ENCODE measurements at regions not wholly inside any gene's neighbourhood (a gene's known extent, or its start where the extent isn't known, plus 50 kb on each side); places are given as distances from the start of the nearest gene placed in this dataset.

DNA sequence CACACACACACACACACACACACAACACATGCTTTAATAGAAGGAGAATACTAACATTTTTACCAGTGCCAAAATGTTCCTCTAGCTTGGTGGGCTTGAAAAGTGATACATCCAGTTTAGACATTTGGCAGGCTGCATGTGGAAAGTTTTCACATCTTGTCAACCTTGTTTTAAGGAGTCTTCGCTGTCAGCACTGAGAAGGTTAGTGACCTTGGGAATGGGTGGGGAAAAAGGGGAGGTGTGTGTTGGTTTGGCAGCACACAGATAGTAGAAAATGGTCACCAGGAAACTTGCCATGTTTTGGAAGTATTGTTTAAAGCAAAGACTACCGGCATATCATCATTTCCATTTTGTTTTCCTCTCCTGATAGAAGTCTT is 346.5 kb upstream of the ADAMTSL1 start:
- Histone ChIP-seq H3K9ac (ENCODE audit: extremely low read depth, insufficient read length, low read length) (no peak overlapping the region), H2AK5ac (ENCODE audit: insufficient read length, low read length) (no peak overlapping the region), H3K56ac (ENCODE audit: insufficient read length, low read depth, low read length) (no peak overlapping the region), H3K9me3 (ENCODE audit: control insufficient read depth, low read depth, low read length) (no peaks in the 10 kb centered on the region), H3K18ac (ENCODE audit: insufficient read length, low read depth, low read length) (no peak overlapping the region), H2BK15ac (ENCODE audit: low read depth, low read length) (no peak overlapping the region), H3K14ac (ENCODE audit: insufficient read depth, low read length) (no peak overlapping the region), H2BK120ac (ENCODE audit: low read depth, low read length, poor library complexity, severe bottlenecking) (no peak overlapping the region), H2BK20ac (ENCODE audit: low read depth, low read length, poor library complexity, severe bottlenecking) (no peak overlapping the region), H2BK5ac (ENCODE audit: insufficient read length, low read length) (no peak overlapping the region), H3K23me2 (ENCODE audit: insufficient read length, low read depth, low read length, poor library complexity, severe bottlenecking) (no peaks in the 10 kb centered on the region), H3K4me1 (ENCODE audit: insufficient read depth, low read length) (peaks cover 3% of the 10 kb centered on the region; the same call in 1 of the 2 replicates), H3K79me1 (ENCODE audit: insufficient read depth, low read depth, low read length, poor library complexity, severe bottlenecking) (no peaks in the 10 kb centered on the region), H4K20me1 (ENCODE audit: control insufficient read depth, insufficient read depth, insufficient read length) (no peaks in the 10 kb centered on the region), H4K5ac (ENCODE audit: insufficient read length, low read depth, low read length) (no peak overlapping the region), H3T11ph (ENCODE audit: low read length) (no peak overlapping the region), H3K4me2 (ENCODE audit: insufficient read depth, insufficient read length, low read length) (no peak overlapping the region), H4K91ac (ENCODE audit: insufficient read length, low read depth, low read length) (no peak overlapping the region), H2AFZ (ENCODE audit: low read length) (no peak overlapping the region), H4K8ac (replicated peaks; ENCODE audit: insufficient read length, low read depth, low read length) (no peak overlapping the region), H3K79me2 (ENCODE audit: insufficient read depth, low read length) (no peaks in the 10 kb centered on the region), H3K27ac (ENCODE audit: insufficient read length, low read depth, low read length) (no peak overlapping the region), H3K23ac (ENCODE audit: insufficient read length, low read depth, low read length) (no peak overlapping the region), H3K4ac (ENCODE audit: low read depth, low read length) (no peak overlapping the region), H2BK12ac (ENCODE audit: insufficient read length, low read depth, low read length) (no peak overlapping the region), H3K27me3 (ENCODE audit: insufficient read depth, low read length) (no peaks in the 10 kb centered on the region)
- no peak for DNase-seq
- no peaks in the 10 kb centered on the region; a peak in 1 of 7 replicates for H3K36me3 Mint-ChIP-seq (ENCODE audit: insufficient read depth in 1 of 3, low read depth in 3 of 3)
- peaks cover 3 to 4% of the 10 kb centered on the region in 2 experiments; a peak in 2 of 5 replicates for H3K9me3 Mint-ChIP-seq
- no CpG with 5 or more reads among the region's 2 CpGs for WGBS (ENCODE audit: extremely low coverage, insufficient read length, low lambda C conversion rate)
- no peak overlapping the region for H3K27ac Mint-ChIP-seq
- TF ChIP-seq, protein P1, sequence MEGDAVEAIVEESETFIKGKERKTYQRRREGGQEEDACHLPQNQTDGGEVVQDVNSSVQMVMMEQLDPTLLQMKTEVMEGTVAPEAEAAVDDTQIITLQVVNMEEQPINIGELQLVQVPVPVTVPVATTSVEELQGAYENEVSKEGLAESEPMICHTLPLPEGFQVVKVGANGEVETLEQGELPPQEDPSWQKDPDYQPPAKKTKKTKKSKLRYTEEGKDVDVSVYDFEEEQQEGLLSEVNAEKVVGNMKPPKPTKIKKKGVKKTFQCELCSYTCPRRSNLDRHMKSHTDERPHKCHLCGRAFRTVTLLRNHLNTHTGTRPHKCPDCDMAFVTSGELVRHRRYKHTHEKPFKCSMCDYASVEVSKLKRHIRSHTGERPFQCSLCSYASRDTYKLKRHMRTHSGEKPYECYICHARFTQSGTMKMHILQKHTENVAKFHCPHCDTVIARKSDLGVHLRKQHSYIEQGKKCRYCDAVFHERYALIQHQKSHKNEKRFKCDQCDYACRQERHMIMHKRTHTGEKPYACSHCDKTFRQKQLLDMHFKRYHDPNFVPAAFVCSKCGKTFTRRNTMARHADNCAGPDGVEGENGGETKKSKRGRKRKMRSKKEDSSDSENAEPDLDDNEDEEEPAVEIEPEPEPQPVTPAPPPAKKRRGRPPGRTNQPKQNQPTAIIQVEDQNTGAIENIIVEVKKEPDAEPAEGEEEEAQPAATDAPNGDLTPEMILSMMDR (conservative IDR thresholded peaks at IDR 0.05): no peak
- H3K4me3 Mint-ChIP-seq: no peak overlapping the region
- H3K4me1 Mint-ChIP-seq: peaks cover 8 to 9% of the 10 kb centered on the region in 2 experiments; a peak in 3 of 4 replicates
- H3K27me3 Mint-ChIP-seq (ENCODE audit: low read depth): no peaks in the 10 kb centered on the region
